Inferior parietal cortex (tissue), 1 donor: ENCODE measurements at regions not wholly inside any gene's neighbourhood (a gene's known extent, or its start where the extent isn't known, plus 50 kb on each side); places are given as distances from the start of the nearest gene placed in this dataset.

Source experiments
- DNase-seq: peaks from one replicate; pipeline ENCODE4 v3.0.0-alpha.2; 2016; ENCODE audit errors: extremely low spot score

GRCh38 chr1:181858135-181858534, 203.4 kb downstream of the ZNF648 start:
- no peak for DNase-seq
